Endothelial cell of umbilical vein (primary cell): ENCODE measurements at regions not wholly inside any gene's neighbourhood (a gene's known extent, or its start where the extent isn't known, plus 50 kb on each side); places are given as distances from the start of the nearest gene placed in this dataset.

ENCODE experiments used
- BruUV-seq: library from RNA; stranded (reverse); fragments of 400-500 nt; replicated peaks from 2 replicates; lab custom pipeline; 2021; lab: Mats Ljungman, UMichigan
- CTCF ChIA-PET: fragments of 300-600, 350-600 bp; sonication (Branson Sonifier 250); formaldehyde crosslinking; loops from one replicate; lab custom pipeline; 2021; ENCODE audit warnings: antibody characterized with exemption, inconsistent platforms; lab: Charles Lee
- POLR2A ChIA-PET: fragments of 300-600, 350-600 bp; sonication (Branson Sonifier 250); formaldehyde crosslinking; loops from one replicate; lab custom pipeline; 2021; ENCODE audit warnings: antibody characterized with exemption, inconsistent platforms; lab: Charles Lee
- DNase-seq: peaks from one replicate; pipeline ENCODE4 v3.0.0-alpha.2; 2011; ENCODE audit warnings: low read depth, low spot score
- FAIRE-seq: peaks from 2 replicates; lab custom pipeline; 2011; peaks lifted over from hg19 to GRCh38; lab: Jason Lieb, UNC
- H2AFZ ChIP-seq: 2 replicates; pipeline ENCODE4 v1.6.0; 2012; ENCODE audit warnings: low read depth, low read length, control low read depth, inconsistent platforms
- H3K27ac ChIP-seq: 2 replicates; pipeline ENCODE4 v1.5.1; 2011; ENCODE audit warnings: low read depth, mild to moderate bottlenecking, control low read depth, low read length, moderate library complexity; ENCODE audit not compliant: insufficient read depth
- H3K27me3 ChIP-seq, 2 experiments: 2 replicates each; pipeline versions ENCODE4 v1.6.0 to v1.6.1; 2011; ENCODE audit warnings: low read length in 2 of 2, mixed read lengths in 1 of 2; ENCODE audit not compliant: control insufficient read depth in 2 of 2, insufficient read depth in 2 of 2
- H3K36me3 ChIP-seq, 2 experiments: 2 replicates in 1 of 2; 3 replicates in 1 of 2; pipeline ENCODE4 v1.5.1; 2011; ENCODE audit warnings: low read length in 2 of 2, mild to moderate bottlenecking in 1 of 2, moderate library complexity in 1 of 2; ENCODE audit not compliant: control insufficient read depth in 2 of 2, insufficient read depth in 2 of 2; ENCODE audit errors: extremely low read depth in 1 of 2
- H3K4me1 ChIP-seq: 3 replicates; pipeline ENCODE4 v1.5.1; 2011; ENCODE audit warnings: mild to moderate bottlenecking, low read length; ENCODE audit not compliant: control insufficient read depth, insufficient read depth; ENCODE audit errors: extremely low read depth
- H3K4me2 ChIP-seq: 2 replicates; pipeline ENCODE4 v1.6.1; 2011; ENCODE audit warnings: low read length, control low read depth, mixed read lengths; ENCODE audit not compliant: insufficient read depth
- H3K4me3 ChIP-seq, 3 experiments: fragments of 200-600 bp in 1 of 3; sonication (generic), shearing (Covaris generic) in 1 of 3; replicated peaks in 1 of 3; 2 replicates each; pipeline ENCODE4 v1.5.1; 2011 to 2016; ENCODE audit warnings: control low read depth in 3 of 3, low read length in 3 of 3, mild to moderate bottlenecking in 2 of 3, inconsistent platforms in 1 of 3, low read depth in 1 of 3, moderate library complexity in 1 of 3; ENCODE audit not compliant: insufficient read depth in 1 of 3
- H3K79me2 ChIP-seq: 2 replicates; pipeline ENCODE4 v1.6.0; 2012; ENCODE audit warnings: low read length, inconsistent platforms; ENCODE audit not compliant: control insufficient read depth, insufficient read depth
- H3K9ac ChIP-seq: replicated peaks from 2 replicates; pipeline ENCODE3; 2011; ENCODE audit warnings: low read length, control low read depth; ENCODE audit not compliant: insufficient read depth; ENCODE audit errors: extremely low read depth
- H3K9me1 ChIP-seq: replicated peaks from 3 replicates; pipeline ENCODE4 v1.6.0; 2011; ENCODE audit warnings: mild to moderate bottlenecking, low read length; ENCODE audit not compliant: control insufficient read depth, insufficient read depth; ENCODE audit errors: extremely low read depth
- H3K9me3 ChIP-seq: replicated peaks from 2 replicates; pipeline ENCODE4 v1.5.1; 2012; ENCODE audit warnings: low read length, inconsistent platforms; ENCODE audit not compliant: control insufficient read depth, insufficient read depth
- H4K20me1 ChIP-seq: replicated peaks from 2 replicates; pipeline ENCODE3; 2011; ENCODE audit warnings: mild to moderate bottlenecking, low read length; ENCODE audit not compliant: control insufficient read depth, insufficient read depth; ENCODE audit errors: extremely low read depth
- EZH2 ChIP-seq: IDR thresholded peaks from 2 replicates; pipeline ENCODE4 v1.6.1; 2012; ENCODE audit warnings: borderline replicate concordance, low read depth, mild to moderate bottlenecking, moderate library complexity, low read length, inconsistent platforms; ENCODE audit not compliant: severe bottlenecking
- FOS ChIP-seq: IDR thresholded peaks from 2 replicates; pipeline ENCODE4 v1.6.1; 2011; ENCODE audit warnings: mild to moderate bottlenecking, low read length, moderate library complexity, borderline replicate concordance; ENCODE audit not compliant: insufficient read depth
- GATA2 ChIP-seq: IDR thresholded peaks from 2 replicates; pipeline ENCODE4 v1.7.0; 2011; ENCODE audit warnings: low read depth, mild to moderate bottlenecking, moderate library complexity, mixed read lengths, low read length; ENCODE audit not compliant: insufficient read length, insufficient read depth
- JUN ChIP-seq: IDR thresholded peaks from 2 replicates; pipeline ENCODE4 v1.6.1; 2011; ENCODE audit warnings: borderline replicate concordance, low read depth; ENCODE audit not compliant: insufficient read length, insufficient read depth
- MAX ChIP-seq: IDR thresholded peaks from 2 replicates; pipeline ENCODE4 v1.6.1; 2011; ENCODE audit not compliant: insufficient read depth, insufficient read length
- MYC ChIP-seq: IDR thresholded peaks from one replicate; pipeline ENCODE4 v1.6.1; 2011; ENCODE audit warnings: mild to moderate bottlenecking, low read depth, low read length
- POLR2A ChIP-seq: IDR thresholded peaks from 2 replicates; pipeline ENCODE4 v1.6.1; 2012; ENCODE audit warnings: low read depth, mild to moderate bottlenecking, control low read depth, low read length
- POLR2AphosphoS5 ChIP-seq: IDR thresholded peaks from 2 replicates; pipeline ENCODE4 v1.6.1; 2012; ENCODE audit warnings: low read depth, mild to moderate bottlenecking, control low read depth, low read length, moderate library complexity; ENCODE audit not compliant: insufficient read depth
- dilution Hi-C: fragments of 300-500 bp; cut with MboI; formaldehyde crosslinking; loops from one replicate; pipeline ENCODE4 v1.15.0; 2019; ENCODE audit warnings: low sequenced_read_pairs; ENCODE audit not compliant: extremely low pct_ligation_motif_present
- intact Hi-C: fragments of 100-400 bp; cut with micrococcal nuclease; formaldehyde crosslinking; loops from one replicate; pipeline ENCODE4 v1.10.0; 2022
- TF ChIP-seq, protein P1 (sequence below), 2 donors: IDR thresholded peaks; 1 replicate in 1 of 2; 2 replicates in 1 of 2; pipeline ENCODE4 v1.5.1; 2011; ENCODE audit warnings: low read length in 2 of 2, mild to moderate bottlenecking in 2 of 2, moderate library complexity in 2 of 2, control low read depth in 1 of 2, inconsistent platforms in 1 of 2, low read depth in 1 of 2; ENCODE audit not compliant: insufficient read depth in 1 of 2; ENCODE audit errors: extremely low read depth in 1 of 2

DNA sequence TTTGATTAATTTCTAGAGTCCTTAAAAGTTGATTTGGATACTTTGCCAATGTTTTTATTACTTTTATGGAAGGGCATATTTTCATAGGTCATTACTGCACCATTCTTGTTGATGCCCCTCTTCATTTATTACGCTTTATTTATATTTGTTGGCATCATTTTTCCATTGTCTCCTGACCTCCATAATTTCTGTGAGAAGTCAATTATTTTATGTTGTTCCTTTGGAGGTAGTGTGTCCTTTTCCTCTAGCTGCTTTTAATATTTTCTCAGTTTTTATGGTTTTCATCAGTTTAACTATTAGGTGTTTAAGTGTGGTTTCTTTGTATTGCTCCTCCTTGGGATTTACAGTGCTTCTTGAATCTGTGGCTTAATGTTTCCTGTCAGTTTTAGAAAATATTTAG, 134.9 kb downstream of the SAMD9 start:
- H3K27ac ChIP-seq, result no peak overlapping the region
- no peak overlapping the region for H3K9ac ChIP-seq
- intact Hi-C loops, result no loop called here
- H3K4me2 ChIP-seq, result no peak overlapping the region
- no peak overlapping the region for H2AFZ ChIP-seq
- BruUV-seq, result no TSS peak
- FAIRE-seq, result no peak
- H3K4me1 ChIP-seq, result no peaks in the 10 kb centered on the region
- POLR2A ChIA-PET, result no interaction called here
- TF ChIP-seq MYC (no peak), POLR2AphosphoS5 (no peak), JUN (no peak), FOS (no peak), MAX (no peak), GATA2 (no peak), POLR2A (no peak), EZH2 (no peak)
- TF ChIP-seq, protein P1, sequence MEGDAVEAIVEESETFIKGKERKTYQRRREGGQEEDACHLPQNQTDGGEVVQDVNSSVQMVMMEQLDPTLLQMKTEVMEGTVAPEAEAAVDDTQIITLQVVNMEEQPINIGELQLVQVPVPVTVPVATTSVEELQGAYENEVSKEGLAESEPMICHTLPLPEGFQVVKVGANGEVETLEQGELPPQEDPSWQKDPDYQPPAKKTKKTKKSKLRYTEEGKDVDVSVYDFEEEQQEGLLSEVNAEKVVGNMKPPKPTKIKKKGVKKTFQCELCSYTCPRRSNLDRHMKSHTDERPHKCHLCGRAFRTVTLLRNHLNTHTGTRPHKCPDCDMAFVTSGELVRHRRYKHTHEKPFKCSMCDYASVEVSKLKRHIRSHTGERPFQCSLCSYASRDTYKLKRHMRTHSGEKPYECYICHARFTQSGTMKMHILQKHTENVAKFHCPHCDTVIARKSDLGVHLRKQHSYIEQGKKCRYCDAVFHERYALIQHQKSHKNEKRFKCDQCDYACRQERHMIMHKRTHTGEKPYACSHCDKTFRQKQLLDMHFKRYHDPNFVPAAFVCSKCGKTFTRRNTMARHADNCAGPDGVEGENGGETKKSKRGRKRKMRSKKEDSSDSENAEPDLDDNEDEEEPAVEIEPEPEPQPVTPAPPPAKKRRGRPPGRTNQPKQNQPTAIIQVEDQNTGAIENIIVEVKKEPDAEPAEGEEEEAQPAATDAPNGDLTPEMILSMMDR (IDR thresholded peaks at IDR 0.05; ENCODE audit: extremely low read depth in 1 of 2, insufficient read depth in 1 of 2, low read depth in 1 of 2, low read length in 2 of 2), result no peak
- H3K9me1 ChIP-seq, result no peaks in the 10 kb centered on the region
- no peaks in the 10 kb centered on the region for H3K79me2 ChIP-seq
- CTCF ChIA-PET, result no interaction called here
- H3K27me3 ChIP-seq, result no peaks in the 10 kb centered on the region
- H3K4me3 ChIP-seq, result no peak overlapping the region
- dilution Hi-C loops, result no loop called here
- no peak for DNase-seq
- H3K9me3 ChIP-seq, result no peaks in the 10 kb centered on the region
- no peaks in the 10 kb centered on the region for H4K20me1 ChIP-seq
- H3K36me3 ChIP-seq, result no peaks in the 10 kb centered on the region
